SU-DHL-6 (cell line): ENCODE measurements at regions not wholly inside any gene's neighbourhood (a gene's known extent, or its start where the extent isn't known, plus 50 kb on each side); places are given as distances from the start of the nearest gene placed in this dataset.

ENCODE experiments used
- H2AFZ ChIP-seq: fragments of 200-600 bp; sonication (generic); 2 replicates; pipeline ENCODE4 v1.6.1; 2014; ENCODE audit warnings: low read depth, mild to moderate bottlenecking, moderate library complexity, mixed read lengths, antibody characterized with exemption, low read length; ENCODE audit not compliant: severe bottlenecking
- H3F3A ChIP-seq: fragments of 200-600 bp; shearing (Covaris generic); 2 replicates; pipeline ENCODE4 v1.6.0; 2016; ENCODE audit warnings: antibody characterized with exemption, mild to moderate bottlenecking; ENCODE audit not compliant: insufficient read depth
- H3K27ac ChIP-seq: fragments of 200-600 bp; sonication (generic); 2 replicates; pipeline ENCODE4 v1.5.1; 2016; ENCODE audit warnings: low read depth, mild to moderate bottlenecking, low read length, moderate library complexity, mixed read lengths
- H3K27me3 ChIP-seq: fragments of 200-600 bp; sonication (generic), shearing (Covaris generic); 2 replicates; pipeline ENCODE4 v1.6.0; 2014; ENCODE audit warnings: mild to moderate bottlenecking, low read length
- H3K36me3 ChIP-seq: fragments of 200-600 bp; sonication (generic); 2 replicates; pipeline ENCODE4 v1.6.1; 2014; ENCODE audit warnings: mild to moderate bottlenecking, low read length, mixed read lengths
- H3K4me2 ChIP-seq: fragments of 300-600, 200-600 bp; shearing (Covaris generic), sonication (generic); 2 replicates; pipeline ENCODE4 v1.6.0; 2014; ENCODE audit warnings: low read length, low read depth, mild to moderate bottlenecking; ENCODE audit not compliant: poor library complexity, severe bottlenecking
- H3K4me3 ChIP-seq: fragments of 200-600 bp; sonication (generic); 2 replicates; pipeline ENCODE4 v1.5.1; 2014; ENCODE audit warnings: antibody characterized with exemption, low read length, mild to moderate bottlenecking, mixed read lengths; ENCODE audit not compliant: insufficient read depth, poor library complexity, severe bottlenecking
- H3K79me2 ChIP-seq: fragments of 200-600 bp; sonication (generic); 2 replicates; pipeline ENCODE4 v1.6.1; 2014; ENCODE audit warnings: mild to moderate bottlenecking, low read length, moderate library complexity; ENCODE audit not compliant: insufficient read depth
- H3K9ac ChIP-seq: fragments of 200-600 bp; sonication (generic); 2 replicates; pipeline ENCODE4 v1.7.0; 2014; ENCODE audit warnings: mild to moderate bottlenecking, low read length
- H3K9me2 ChIP-seq: fragments of 200-600 bp; sonication (generic); replicated peaks from 2 replicates; pipeline ENCODE4 v1.6.1; 2014; ENCODE audit warnings: low read length; ENCODE audit not compliant: insufficient read depth
- H3K9me3 ChIP-seq: fragments of 200-600 bp; sonication (generic); 2 replicates; pipeline ENCODE4 v1.6.1; 2014; ENCODE audit warnings: low read length, mixed read lengths; ENCODE audit not compliant: insufficient read depth
- H4K20me1 ChIP-seq: fragments of 200-600 bp; sonication (generic); 2 replicates; pipeline ENCODE4 v1.6.1; 2014; ENCODE audit warnings: low read depth, mild to moderate bottlenecking, antibody characterized with exemption, low read length, moderate library complexity, mixed read lengths
- EZH2phosphoT487 ChIP-seq: fragments of 200-600 bp; sonication (generic), shearing (Covaris generic); conservative IDR thresholded peaks from 2 replicates; pipeline ENCODE4 v1.6.1; 2018; ENCODE audit warnings: mild to moderate bottlenecking, antibody characterized with exemption, low read length, moderate library complexity, mixed read lengths
- TF ChIP-seq, protein P1 (sequence below): fragments of 200-600 bp; sonication (generic); IDR thresholded peaks from one replicate; pipeline ENCODE4 v1.5.1; 2017; ENCODE audit warnings: antibody characterized with exemption, mild to moderate bottlenecking, low read length, moderate library complexity; ENCODE audit not compliant: insufficient read depth, poor library complexity, severe bottlenecking

DNA sequence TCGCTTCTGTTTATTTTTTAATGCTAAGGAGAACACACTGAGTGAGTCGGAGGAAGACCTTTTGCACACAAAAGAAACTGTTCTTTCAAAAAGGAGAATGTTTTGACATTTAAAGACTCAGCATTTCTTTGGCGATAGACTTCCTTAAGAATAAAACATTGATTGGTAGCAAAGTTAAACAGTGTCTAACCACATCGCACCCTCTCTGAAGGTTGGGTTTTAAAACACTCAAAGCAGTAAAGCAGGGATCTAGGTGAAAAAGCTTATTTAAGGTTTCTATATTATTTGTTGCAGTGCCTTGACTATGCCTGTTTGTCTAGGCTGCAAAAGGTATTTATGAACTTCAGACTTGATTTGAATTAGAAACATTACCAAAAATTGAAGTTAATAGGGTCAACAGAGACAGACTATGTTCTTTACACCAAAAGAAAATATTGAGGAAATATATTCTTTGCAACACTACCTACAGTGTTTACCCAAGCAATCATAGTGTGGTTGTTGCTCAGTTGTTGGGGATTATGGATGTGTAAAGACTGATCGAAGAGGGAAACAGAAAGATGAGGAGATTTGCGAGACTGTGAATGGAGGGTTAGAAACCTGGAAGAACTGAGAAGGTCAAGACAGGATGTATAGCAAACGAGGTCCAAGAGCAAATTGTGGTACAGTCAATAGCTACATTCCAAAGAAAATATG, 297.8 kb upstream of the SLC39A10 start:
- Histone ChIP-seq H4K20me1 (no peaks in the 10 kb centered on the region), H2AFZ (no peak overlapping the region), H3K4me2 (no peak overlapping the region), H3K9me2 (no peaks in the 10 kb centered on the region), H3K9me3 (no peaks in the 10 kb centered on the region), H3K9ac (no peak overlapping the region), H3K27ac (no peak overlapping the region), H3K36me3 (no peaks in the 10 kb centered on the region), H3K4me3 (no peak overlapping the region), H3K27me3 (no peaks in the 10 kb centered on the region), H3F3A (no peaks in the 10 kb centered on the region), H3K79me2 (no peaks in the 10 kb centered on the region)
- TF ChIP-seq, protein P1, sequence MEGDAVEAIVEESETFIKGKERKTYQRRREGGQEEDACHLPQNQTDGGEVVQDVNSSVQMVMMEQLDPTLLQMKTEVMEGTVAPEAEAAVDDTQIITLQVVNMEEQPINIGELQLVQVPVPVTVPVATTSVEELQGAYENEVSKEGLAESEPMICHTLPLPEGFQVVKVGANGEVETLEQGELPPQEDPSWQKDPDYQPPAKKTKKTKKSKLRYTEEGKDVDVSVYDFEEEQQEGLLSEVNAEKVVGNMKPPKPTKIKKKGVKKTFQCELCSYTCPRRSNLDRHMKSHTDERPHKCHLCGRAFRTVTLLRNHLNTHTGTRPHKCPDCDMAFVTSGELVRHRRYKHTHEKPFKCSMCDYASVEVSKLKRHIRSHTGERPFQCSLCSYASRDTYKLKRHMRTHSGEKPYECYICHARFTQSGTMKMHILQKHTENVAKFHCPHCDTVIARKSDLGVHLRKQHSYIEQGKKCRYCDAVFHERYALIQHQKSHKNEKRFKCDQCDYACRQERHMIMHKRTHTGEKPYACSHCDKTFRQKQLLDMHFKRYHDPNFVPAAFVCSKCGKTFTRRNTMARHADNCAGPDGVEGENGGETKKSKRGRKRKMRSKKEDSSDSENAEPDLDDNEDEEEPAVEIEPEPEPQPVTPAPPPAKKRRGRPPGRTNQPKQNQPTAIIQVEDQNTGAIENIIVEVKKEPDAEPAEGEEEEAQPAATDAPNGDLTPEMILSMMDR: no peak
- no peak for TF ChIP-seq EZH2phosphoT487

DNA sequence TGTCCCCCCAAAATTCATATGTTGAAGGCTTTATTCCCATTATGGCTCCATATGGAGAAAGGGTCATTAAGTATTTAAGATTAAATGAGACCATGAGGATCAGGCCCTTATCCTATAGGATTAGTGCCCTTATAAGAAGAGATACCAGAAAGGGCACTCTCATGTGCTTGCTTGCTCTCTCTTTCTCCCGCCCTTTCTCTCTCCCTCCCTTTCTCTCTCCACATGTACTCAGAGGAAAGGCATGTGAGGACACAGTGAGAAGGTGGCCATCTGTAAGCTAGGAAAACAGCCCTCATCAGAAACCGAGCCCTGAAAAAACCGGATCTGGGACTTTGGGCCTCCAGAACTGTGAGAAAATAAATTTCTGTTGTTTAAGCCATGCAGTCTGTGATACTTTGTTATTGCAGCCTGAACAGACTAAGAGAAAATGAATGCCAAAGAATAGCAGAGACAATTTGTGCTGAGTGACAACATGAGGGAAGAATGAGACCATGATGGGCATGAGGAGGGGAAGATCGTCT, 300.0 kb upstream of the SLC39A10 start:
- Histone ChIP-seq H3F3A (no peaks in the 10 kb centered on the region), H3K79me2 (no peaks in the 10 kb centered on the region)
- TF ChIP-seq EZH2phosphoT487: no peak
- TF ChIP-seq, protein P1: no peak

DNA sequence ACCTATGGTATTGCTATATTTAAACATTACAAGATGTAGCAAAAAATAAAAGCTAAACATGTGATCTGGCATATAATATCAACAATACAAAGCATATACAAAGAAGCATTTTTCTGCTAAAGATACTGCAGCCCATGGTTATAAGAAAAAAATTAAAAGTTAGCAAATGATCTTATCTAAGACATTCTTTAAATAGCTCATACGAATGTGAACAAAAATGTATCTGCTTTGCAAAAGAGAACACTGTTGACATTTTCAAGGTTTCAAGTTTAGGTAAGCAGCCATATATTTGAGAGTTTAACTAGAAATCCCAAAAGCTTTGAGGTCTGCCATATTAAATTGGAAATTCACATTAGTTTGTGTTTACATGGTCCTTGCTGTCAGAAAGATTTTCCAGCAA, 301.0 kb upstream of the SLC39A10 start:
- Histone ChIP-seq H3K79me2 (no peaks in the 10 kb centered on the region), H4K20me1 (no peaks in the 10 kb centered on the region), H3K9me3 (no peaks in the 10 kb centered on the region), H3F3A (no peaks in the 10 kb centered on the region), H3K9me2 (no peaks in the 10 kb centered on the region), H3K27ac (no peak overlapping the region), H2AFZ (no peak overlapping the region), H3K4me3 (no peak overlapping the region), H3K9ac (no peak overlapping the region), H3K4me2 (no peak overlapping the region), H3K27me3 (no peaks in the 10 kb centered on the region), H3K36me3 (no peaks in the 10 kb centered on the region)
- no peak for TF ChIP-seq EZH2phosphoT487
- TF ChIP-seq, protein P1: no peak

More for the DNA sequence above, 300.0 kb upstream of the SLC39A10 start:
- Histone ChIP-seq H3K9me2 (no peaks in the 10 kb centered on the region), H3K4me2 (no peak overlapping the region), H3K27me3 (no peaks in the 10 kb centered on the region), H3K27ac (no peak overlapping the region), H3K9me3 (no peaks in the 10 kb centered on the region), H3K4me3 (no peak overlapping the region), H3K36me3 (no peaks in the 10 kb centered on the region), H3K9ac (no peak overlapping the region), H4K20me1 (no peaks in the 10 kb centered on the region), H2AFZ (no peak overlapping the region)
